Ovary (tissue), 3 donors: ENCODE measurements at regions not wholly inside any gene's neighbourhood (a gene's known extent, or its start where the extent isn't known, plus 50 kb on each side); places are given as distances from the start of the nearest gene placed in this dataset.

ENCODE experiments used
- CTCF ChIP-seq, 3 donors: fragments of 450-650 bp in 2 of 3; fragments of 200-600 bp in 1 of 3; IDR thresholded peaks; one replicate each; pipeline versions ENCODE4 v1.5.1 to v1.8.0; 2016 to 2022; ENCODE audit warnings: antibody characterized with exemption in 3 of 3, mild to moderate bottlenecking in 1 of 3
- EP300 ChIP-seq: sonication (generic); formaldehyde crosslinking; IDR thresholded peaks from one replicate; pipeline ENCODE4 v1.6.1; 2017; ENCODE audit warnings: antibody characterized with exemption
- donor health status: DM: no; HTN: no; CAD: no.

- TF ChIP-seq CTCF (IDR thresholded peaks at IDR 0.05) (no peak), EP300 (no peak)
Measured at GRCh38 chr5:121572061-121572460, 279.6 kb upstream of the FTMT start.
